NCI-H446 (cell line): ENCODE measurements at regions not wholly inside any gene's neighbourhood (a gene's known extent, or its start where the extent isn't known, plus 50 kb on each side); places are given as distances from the start of the nearest gene placed in this dataset.

ENCODE experiments used
- DNase-seq, 2 experiments: peaks; one replicate each; lab custom pipeline; 2025; lab: John Stamatoyannopoulos, UW

DNA sequence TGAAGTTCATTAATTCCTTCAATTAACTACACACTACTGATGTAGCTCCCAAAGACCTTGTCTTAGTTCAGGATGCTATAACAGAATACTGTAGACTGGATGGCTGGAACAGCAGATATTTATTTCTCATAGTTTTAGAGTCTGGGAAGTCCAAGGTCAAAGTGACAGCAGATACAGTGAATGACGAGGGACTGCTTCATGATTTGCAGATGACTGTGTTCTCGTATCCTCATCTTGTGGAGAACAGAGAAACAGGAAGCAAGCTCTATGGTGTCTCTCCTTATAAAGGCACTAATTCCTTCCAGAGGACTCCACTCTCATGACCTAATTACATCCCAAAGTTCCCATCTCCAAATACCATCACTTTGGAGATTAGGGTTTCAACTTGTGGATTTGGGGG, 65.6 kb upstream of the MAP1B start:
- no peak for DNase-seq

DNA sequence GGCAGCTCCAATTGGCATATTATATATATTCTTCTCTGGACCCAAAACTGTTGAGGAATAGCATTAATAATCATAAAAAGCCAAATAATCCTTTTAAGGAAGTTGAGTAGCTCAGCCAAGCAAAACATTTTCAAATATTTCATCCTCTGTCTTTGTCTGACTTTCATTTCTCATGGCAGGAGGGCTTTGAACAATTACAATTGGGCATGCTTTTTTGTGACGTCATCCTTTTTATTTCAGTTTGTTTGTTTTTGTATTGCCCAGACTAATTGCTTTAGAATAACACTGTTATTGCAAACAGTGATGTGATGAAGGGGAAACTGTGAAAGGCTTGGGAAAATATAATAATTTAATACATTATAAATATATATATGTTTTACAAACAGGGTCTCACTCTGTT, 65.2 kb upstream of the MAP1B start:
- no peak for DNase-seq

DNA sequence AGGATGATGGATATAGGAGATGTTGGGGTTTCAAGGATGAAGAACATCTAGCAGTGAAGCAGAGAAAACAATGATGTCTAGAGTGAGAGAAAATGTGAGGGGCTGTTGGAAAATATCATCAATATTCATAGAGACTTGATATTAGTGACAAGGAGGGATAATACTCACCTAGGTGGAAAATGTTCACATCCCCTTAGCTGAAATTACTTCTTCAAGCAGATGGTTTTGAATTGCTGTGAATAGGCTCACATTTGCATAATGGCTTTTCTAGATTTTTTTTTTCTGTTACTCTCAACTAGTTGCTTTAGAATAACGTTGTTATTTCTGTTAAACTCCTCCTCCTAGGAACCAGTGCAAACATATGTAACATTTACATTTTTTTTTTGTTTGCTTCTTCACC, 61.6 kb upstream of the MAP1B start:
- DNase-seq, result no peak

DNA sequence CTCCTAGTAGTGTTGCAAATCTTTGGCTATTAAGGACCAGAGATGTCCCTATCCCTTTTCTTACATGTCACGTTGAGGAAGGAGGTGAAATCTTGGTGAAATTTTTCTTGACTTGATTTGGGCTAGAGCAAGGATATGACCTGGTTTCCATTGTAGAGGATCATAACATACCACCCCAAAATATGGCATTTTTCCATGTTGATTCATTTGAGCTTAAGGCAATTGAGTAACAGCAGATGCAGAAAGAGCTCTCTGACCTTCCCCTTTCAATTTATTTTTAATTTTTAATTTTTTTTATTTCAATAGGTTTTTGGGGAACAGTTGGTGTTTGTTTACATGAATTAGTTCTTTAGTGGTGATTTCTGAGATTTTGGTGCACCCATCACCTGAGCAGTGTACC, 61.2 kb upstream of the MAP1B start:
- DNase-seq, result no peak

DNA sequence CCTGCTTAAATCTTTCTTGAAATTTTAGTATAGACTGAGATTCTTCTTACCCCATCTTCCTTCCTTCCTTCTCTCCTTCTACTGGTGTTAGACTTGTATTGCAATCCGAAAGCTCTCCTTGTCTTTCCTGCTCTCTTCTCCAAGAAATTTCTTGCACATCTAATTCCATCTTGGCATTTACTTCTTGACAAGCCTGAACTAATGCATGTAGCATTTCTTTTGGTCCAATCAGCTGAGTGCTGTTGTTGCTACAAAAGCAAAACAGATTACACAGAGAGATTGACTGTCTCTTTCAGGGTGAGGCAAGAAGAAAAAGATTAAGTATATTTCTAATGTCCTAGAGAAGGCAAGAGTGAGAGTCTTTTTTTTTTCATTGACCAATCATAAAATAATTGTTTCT, 51.6 kb upstream of the MAP1B start:
- DNase-seq, result no peak
